ENCODE measurements at regions not wholly inside any gene's neighbourhood (a gene's known extent, or its start where the extent isn't known, plus 50 kb on each side); places are given as distances from the start of the nearest gene placed in this dataset.
"Not testable (repeated sequence)": the region's sequence is repeated elsewhere in the genome, so short reads cannot be mapped to it uniquely, and the experiment has no call there.

DNA sequence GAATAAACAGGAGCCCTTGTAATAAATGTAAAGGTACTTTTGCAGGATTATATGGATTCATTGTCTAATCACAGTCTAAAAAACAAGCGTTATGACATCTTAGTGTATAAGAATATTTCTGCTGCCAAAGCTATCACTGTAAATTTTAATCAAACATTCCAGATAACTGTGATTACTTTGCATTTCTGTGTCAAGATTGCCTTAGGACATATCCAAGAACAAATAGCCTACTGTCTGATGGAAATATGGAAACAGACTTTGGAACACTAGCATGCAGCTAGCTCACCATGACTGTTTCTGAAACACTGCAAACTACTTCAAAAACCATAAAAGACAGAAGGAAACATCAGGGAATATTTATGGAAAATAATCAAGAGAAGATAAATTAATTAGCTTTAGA is 248.7 kb upstream of the ASCC3 start:
- no peak for ATAC-seq
- TF ChIP-seq POLR2A (IDR thresholded peaks at IDR 0.05), result no peak
- TF ChIP-seq, protein P1, sequence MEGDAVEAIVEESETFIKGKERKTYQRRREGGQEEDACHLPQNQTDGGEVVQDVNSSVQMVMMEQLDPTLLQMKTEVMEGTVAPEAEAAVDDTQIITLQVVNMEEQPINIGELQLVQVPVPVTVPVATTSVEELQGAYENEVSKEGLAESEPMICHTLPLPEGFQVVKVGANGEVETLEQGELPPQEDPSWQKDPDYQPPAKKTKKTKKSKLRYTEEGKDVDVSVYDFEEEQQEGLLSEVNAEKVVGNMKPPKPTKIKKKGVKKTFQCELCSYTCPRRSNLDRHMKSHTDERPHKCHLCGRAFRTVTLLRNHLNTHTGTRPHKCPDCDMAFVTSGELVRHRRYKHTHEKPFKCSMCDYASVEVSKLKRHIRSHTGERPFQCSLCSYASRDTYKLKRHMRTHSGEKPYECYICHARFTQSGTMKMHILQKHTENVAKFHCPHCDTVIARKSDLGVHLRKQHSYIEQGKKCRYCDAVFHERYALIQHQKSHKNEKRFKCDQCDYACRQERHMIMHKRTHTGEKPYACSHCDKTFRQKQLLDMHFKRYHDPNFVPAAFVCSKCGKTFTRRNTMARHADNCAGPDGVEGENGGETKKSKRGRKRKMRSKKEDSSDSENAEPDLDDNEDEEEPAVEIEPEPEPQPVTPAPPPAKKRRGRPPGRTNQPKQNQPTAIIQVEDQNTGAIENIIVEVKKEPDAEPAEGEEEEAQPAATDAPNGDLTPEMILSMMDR (IDR thresholded peaks at IDR 0.05), result no peak
- WGBS, 2 donors, result 34 to 54% methylated on average over 1 of the region's 1 CpG
- no peaks in the 10 kb centered on the region for H3K27me3 ChIP-seq
- H3K27ac ChIP-seq, result no peak overlapping the region
- H3K4me3 ChIP-seq, result no peak overlapping the region
- no peaks in the 10 kb centered on the region for H3K4me1 ChIP-seq
- no peak for DNase-seq
- intact Hi-C loops (cut with DNase I), result no loop called here
- no peaks in the 10 kb centered on the region for H3K9me3 ChIP-seq
- no peaks in the 10 kb centered on the region for H3K36me3 ChIP-seq (replicated peaks in 1 of 2; ENCODE audit: insufficient read depth in 1 of 2, low read depth in 2 of 2)

DNA sequence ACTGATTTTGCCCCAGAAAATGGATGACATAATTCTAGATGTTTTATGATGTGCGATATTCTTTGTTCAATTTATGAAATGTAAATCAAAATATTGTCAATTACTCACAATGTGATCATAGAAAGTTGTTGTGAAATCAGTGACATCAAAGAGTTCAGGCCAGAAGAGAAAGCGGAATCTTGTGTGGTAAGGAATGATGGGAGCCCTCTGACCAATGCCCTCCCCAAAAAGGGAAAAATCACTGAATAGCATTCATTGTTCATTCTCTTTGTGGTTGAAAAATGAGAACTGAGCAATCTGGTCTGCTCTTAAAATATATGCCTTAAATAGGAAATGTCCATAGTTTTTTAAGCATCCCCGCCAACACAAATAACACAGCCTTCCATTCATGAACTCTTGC is 247.1 kb upstream of the GRIK2 start:
- TF ChIP-seq, protein P1 (IDR thresholded peaks at IDR 0.05), result no peak
- TF ChIP-seq POLR2A (IDR thresholded peaks at IDR 0.05), result no peak
- H3K9me3 ChIP-seq, result no peaks in the 10 kb centered on the region

DNA sequence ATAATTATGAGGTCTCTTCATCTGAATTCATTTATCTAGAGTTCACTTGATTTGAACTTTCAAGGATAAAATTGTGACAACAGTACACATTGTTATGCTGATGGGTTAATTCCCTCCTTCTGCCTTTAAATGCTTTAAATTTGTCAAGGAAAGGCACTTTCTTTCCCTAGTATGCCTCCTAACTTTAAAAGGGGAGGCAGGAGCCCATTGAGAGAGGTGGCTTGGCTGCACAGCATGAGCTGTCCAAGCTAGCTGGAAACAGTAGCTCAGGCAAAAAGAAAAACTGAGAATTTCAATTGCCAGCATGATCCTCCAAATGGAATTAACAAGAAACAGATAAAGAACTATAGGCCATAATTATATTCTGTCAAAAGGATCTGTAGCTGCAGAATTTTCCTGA is 243.3 kb upstream of the GRIK2 start:
- no peak overlapping the region for H3K27ac ChIP-seq
- H3K4me1 ChIP-seq, result no peaks in the 10 kb centered on the region
- TF ChIP-seq, protein P1 (IDR thresholded peaks at IDR 0.05), result no peak
- H3K27me3 ChIP-seq, result no peaks in the 10 kb centered on the region
- H3K4me3 ChIP-seq, result no peak overlapping the region
- intact Hi-C loops (cut with DNase I), result no loop called here
- H3K9me3 ChIP-seq, result no peaks in the 10 kb centered on the region
- no peaks in the 10 kb centered on the region for H3K36me3 ChIP-seq (replicated peaks in 1 of 2; ENCODE audit: insufficient read depth in 1 of 2, low read depth in 2 of 2)
- ATAC-seq (no peak), DNase-seq (no peak)

More for the DNA sequence above, 247.1 kb upstream of the GRIK2 start:
- no peak for ATAC-seq
- intact Hi-C loops (cut with DNase I), result no loop called here
- no peak for DNase-seq
- H3K4me1 ChIP-seq, result no peaks in the 10 kb centered on the region
- no peaks in the 10 kb centered on the region for H3K36me3 ChIP-seq (replicated peaks in 1 of 2; ENCODE audit: insufficient read depth in 1 of 2, low read depth in 2 of 2)
- WGBS, 2 donors, result 85 to 86% methylated on average over 3 of the region's 3 CpGs
- H3K4me3 ChIP-seq, result no peak overlapping the region
- no peak overlapping the region for H3K27ac ChIP-seq
- H3K27me3 ChIP-seq, result no peaks in the 10 kb centered on the region

DNA sequence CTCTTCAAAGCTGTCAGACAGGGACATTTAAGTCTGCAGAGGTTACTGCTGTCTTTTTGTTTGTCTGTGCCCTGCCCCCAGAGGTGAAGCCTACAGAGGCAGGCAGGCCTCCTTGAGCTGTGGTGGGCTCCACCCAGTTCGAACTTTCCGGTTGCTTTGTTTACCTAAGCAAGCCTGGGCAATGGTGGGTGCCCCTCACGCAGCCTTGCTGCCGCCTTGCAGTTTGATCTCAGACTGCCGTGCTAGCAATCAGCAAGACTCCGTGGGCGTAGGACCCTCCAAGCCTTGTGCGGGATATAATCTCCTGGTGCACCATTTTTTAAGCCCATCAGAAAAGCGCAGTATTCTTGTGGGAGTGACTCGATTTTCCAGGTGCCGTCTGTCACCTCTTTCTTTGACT is 235.9 kb upstream of the GRIK2 start:
- 71 to 77% methylated on average over 10 of the region's 11 CpGs for WGBS, 2 donors
- H3K27ac ChIP-seq; intact Hi-C loops (cut with DNase I); H3K9me3 ChIP-seq; H3K27me3 ChIP-seq; H3K36me3 ChIP-seq (replicated peaks in 1 of 2; ENCODE audit: insufficient read depth in 1 of 2, low read depth in 2 of 2); H3K4me3 ChIP-seq; DNase-seq; H3K4me1 ChIP-seq; ATAC-seq: not testable (repeated sequence)

DNA sequence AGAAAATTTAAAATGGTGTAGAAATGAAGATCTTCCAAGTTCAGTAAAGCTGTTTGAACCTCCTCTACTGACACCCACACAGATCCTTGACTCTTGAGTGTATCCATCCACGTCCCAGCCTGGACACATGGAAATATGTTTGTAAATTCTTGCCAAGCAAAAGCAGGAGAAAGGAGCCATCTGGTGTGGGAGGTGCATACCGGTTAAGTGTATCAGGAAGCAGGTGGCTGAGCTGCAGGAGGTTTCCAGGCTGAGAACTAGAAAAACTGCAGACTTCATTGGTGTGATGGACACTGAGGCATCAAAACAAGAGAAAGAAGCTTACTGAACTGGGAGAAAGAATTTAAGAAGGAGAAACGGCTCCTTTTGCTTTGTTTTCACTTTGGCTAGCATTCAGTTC is 229.9 kb upstream of the GRIK2 start:
- no peaks in the 10 kb centered on the region for H3K9me3 ChIP-seq
- no peak for ATAC-seq
- no peak for DNase-seq
- no peak overlapping the region for H3K4me3 ChIP-seq
- H3K4me1 ChIP-seq, result no peaks in the 10 kb centered on the region
- intact Hi-C loops (cut with DNase I), result no loop called here
- no peaks in the 10 kb centered on the region for H3K27me3 ChIP-seq
- WGBS, 2 donors, result 19 to 27% methylated on average over 3 of the region's 3 CpGs
- H3K27ac ChIP-seq, result no peak overlapping the region
- no peaks in the 10 kb centered on the region for H3K36me3 ChIP-seq (replicated peaks in 1 of 2; ENCODE audit: insufficient read depth in 1 of 2, low read depth in 2 of 2)
- TF ChIP-seq, protein P1 (IDR thresholded peaks at IDR 0.05), result no peak
- TF ChIP-seq POLR2A (IDR thresholded peaks at IDR 0.05), result no peak
